ENCODE measurements at regions not wholly inside any gene's neighbourhood (a gene's known extent, or its start where the extent isn't known, plus 50 kb on each side); places are given as distances from the start of the nearest gene placed in this dataset.

DNA sequence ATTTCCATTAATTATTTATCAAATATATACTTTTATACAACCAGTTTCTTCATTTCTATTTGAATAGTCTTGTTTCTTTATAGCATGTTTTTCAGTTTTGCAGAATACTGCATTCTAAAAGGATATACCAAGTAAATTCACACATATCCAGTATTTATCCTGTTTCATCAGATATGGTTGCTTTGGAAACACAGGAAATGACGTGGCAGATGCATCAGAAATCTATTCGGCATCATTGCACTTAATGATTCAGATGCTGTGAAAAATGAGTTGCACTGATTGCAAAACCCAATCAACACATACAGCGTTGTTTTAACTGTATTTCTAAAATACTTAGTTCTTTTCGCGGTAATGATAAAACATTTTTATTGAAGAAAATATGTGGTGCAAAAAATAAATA, 594.9 kb downstream of the CDH26 start:
- TF ChIP-seq, protein P1, sequence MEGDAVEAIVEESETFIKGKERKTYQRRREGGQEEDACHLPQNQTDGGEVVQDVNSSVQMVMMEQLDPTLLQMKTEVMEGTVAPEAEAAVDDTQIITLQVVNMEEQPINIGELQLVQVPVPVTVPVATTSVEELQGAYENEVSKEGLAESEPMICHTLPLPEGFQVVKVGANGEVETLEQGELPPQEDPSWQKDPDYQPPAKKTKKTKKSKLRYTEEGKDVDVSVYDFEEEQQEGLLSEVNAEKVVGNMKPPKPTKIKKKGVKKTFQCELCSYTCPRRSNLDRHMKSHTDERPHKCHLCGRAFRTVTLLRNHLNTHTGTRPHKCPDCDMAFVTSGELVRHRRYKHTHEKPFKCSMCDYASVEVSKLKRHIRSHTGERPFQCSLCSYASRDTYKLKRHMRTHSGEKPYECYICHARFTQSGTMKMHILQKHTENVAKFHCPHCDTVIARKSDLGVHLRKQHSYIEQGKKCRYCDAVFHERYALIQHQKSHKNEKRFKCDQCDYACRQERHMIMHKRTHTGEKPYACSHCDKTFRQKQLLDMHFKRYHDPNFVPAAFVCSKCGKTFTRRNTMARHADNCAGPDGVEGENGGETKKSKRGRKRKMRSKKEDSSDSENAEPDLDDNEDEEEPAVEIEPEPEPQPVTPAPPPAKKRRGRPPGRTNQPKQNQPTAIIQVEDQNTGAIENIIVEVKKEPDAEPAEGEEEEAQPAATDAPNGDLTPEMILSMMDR (conservative IDR thresholded peaks at IDR 0.05; ENCODE audit: control insufficient read depth, insufficient read depth, low read depth, low read length): no peak
- no peak overlapping the region for H3K4me3 ChIP-seq (ENCODE audit: control insufficient read depth, low read depth, low read length)
- peak; percentile 16 for DNase-seq (ENCODE audit: low read depth)

DNA sequence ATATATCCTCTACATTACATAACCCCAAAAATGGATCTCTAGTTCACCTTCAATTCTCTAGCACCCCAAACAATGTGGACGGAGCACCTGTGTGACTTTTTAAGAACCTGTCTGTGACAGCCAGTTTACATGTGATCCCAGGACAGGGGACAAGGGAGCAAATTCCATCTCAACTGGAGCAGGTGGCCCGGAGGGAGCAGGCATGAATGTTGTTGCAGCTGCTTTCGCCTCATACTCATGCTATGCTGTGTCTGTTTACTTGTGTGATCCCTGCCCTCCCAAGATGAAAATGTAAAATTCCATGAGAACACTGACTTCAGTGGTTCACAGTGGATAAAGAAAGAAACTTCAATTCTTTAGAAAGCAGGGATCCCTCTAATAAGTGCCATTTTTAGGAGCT, 600.3 kb downstream of the CDH26 start:
- H3K4me3 ChIP-seq (ENCODE audit: control insufficient read depth, low read depth, low read length): no peak overlapping the region
- no peak for DNase-seq (ENCODE audit: low read depth)
- TF ChIP-seq, protein P1 (conservative IDR thresholded peaks at IDR 0.05; ENCODE audit: control insufficient read depth, insufficient read depth, low read depth, low read length): no peak

DNA sequence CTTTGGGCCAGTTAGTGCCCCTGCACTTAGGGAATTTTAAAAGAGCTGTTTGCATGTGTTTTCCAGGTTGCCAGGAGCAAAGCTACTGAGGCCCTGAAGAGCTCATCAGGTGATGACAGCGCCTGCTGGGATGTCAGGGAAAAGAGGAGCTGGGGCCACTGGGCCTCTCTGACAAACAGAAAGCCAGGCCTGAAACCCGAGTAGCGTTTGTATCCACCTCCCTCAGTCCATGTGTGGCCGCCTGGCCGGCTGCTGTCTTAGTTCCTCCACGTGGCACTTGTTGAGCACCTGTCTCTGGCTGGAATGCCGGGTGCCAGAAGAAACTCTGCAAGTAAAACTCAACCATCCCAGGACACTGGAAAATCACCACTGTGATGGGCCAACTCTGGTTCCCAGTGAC, 601.2 kb downstream of the CDH26 start:
- no peak overlapping the region for H3K4me3 ChIP-seq (ENCODE audit: control insufficient read depth, low read depth, low read length)
- no peak for DNase-seq (ENCODE audit: low read depth)
- TF ChIP-seq, protein P1 (conservative IDR thresholded peaks at IDR 0.05; ENCODE audit: control insufficient read depth, insufficient read depth, low read depth, low read length): no peak

DNA sequence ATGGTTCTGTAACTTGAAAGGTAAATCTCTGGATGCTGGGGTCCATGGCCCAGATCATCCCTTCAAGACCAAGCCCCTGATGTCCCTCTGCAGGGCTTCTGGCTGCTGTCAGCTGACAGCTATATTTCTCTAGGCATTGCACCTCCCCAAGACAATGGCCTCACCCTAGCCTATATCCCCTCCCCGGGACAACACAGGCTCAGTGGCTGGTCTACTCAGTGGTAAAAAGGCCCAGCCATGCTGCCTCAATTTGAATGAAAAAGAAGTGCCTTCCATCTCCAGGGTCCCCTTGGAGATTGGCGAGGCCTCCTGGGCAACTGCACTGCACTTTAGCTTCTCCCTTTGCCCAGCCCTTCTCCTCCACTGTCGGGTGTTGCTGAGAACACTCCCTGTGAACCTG, 602.8 kb downstream of the CDH26 start:
- DNase-seq (ENCODE audit: low read depth): no peak
- no peak overlapping the region for H3K4me3 ChIP-seq (ENCODE audit: control insufficient read depth, low read depth, low read length)
- TF ChIP-seq, protein P1 (conservative IDR thresholded peaks at IDR 0.05; ENCODE audit: control insufficient read depth, insufficient read depth, low read depth, low read length): no peak

DNA sequence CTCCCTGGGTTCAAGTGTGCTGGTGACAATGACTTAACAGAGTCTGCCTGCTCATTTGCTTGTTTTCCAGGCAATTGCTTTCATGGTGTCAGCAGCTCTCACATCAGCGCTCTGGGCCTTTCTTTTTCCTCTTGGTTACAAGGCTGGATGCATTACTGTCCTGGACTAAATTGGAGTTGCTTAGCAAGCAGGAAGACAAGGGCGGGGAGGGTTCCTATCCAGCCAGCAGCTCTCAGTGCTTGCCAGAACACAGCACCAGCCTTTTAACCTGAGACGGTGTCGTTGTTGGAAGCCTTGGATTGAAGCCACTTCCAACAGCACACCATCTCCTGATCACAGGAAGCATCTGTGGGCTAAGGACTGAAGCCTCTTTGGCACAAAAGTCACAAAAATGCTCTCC, 606.9 kb downstream of the CDH26 start:
- H3K4me3 ChIP-seq (ENCODE audit: control insufficient read depth, low read depth, low read length): no peak overlapping the region
- no peak for DNase-seq (ENCODE audit: low read depth)
- TF ChIP-seq, protein P1 (conservative IDR thresholded peaks at IDR 0.05; ENCODE audit: control insufficient read depth, insufficient read depth, low read depth, low read length): no peak

DNA sequence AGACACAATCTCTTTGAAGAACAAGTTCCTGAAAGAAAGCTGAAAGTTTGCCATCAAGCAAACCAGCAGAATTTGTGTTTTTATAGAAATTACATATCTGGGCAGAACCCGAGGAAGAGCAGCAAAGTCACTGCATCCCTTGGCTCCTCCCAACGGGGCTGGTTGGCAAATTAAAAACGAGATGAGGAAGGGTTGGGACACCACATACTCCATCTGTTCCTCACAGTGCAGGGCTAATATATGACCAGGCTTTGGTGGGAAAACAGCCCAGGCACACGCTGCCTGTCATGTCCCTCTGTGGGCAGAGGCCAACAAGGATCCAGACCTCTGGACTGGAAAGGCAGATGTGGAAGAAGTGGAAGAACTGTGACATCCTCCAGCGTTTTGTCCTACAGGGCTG, 607.3 kb downstream of the CDH26 start:
- TF ChIP-seq, protein P1 (conservative IDR thresholded peaks at IDR 0.05; ENCODE audit: control insufficient read depth, insufficient read depth, low read depth, low read length): no peak
- DNase-seq (ENCODE audit: low read depth): no peak
- no peak overlapping the region for H3K4me3 ChIP-seq (ENCODE audit: control insufficient read depth, low read depth, low read length)

DNA sequence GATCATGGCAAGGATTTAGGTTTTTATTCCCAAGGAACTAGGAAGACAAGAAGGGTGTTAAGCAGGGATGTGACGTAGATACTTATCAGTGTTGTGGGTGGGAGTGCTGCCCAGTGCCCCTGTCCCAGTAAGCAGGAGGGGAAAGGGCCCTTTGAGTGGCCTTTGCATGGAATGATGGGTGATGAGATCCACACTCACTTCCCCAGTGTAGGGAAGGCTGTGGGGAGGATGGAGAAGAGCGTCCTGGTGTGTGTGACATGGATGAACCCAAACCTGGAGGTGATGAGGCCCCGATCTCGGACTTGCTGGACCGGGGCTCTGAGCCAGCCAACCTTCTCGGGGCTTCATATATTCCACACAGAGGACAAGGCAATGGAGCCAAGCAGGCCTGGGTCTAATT, 610.9 kb downstream of the CDH26 start:
- TF ChIP-seq, protein P1 (conservative IDR thresholded peaks at IDR 0.05; ENCODE audit: control insufficient read depth, insufficient read depth, low read depth, low read length): no peak
- no peak overlapping the region for H3K4me3 ChIP-seq (ENCODE audit: control insufficient read depth, low read depth, low read length)
- DNase-seq (ENCODE audit: low read depth): no peak

All from fibroblast of mammary gland (primary cell).